DMS79 (cell line): ENCODE measurements at regions not wholly inside any gene's neighbourhood (a gene's known extent, or its start where the extent isn't known, plus 50 kb on each side); places are given as distances from the start of the nearest gene placed in this dataset.

Experiments
- DNase-seq: peaks from one replicate; lab custom pipeline; 2025; lab: John Stamatoyannopoulos, UW

DNA sequence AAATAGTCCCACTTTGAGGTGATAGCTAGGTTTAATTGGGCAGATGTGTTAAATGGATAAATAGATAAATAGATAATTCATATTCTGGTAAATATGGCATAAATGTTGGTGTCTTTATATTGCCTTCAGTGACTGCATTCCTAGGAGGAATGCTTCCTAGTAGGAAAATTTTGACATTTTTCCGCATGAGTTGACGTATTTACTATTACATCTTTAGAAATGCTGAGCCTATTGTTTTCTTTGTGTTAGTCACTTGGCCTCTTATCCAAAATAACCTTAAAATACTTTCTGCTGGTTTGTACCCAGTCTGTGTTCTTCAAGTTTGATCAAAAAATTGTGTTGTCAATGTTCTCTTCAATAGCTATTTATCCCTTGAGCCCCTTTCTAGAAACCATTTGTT is 495.6 kb upstream of the ZEB2 start:
- no peak for DNase-seq

DNA sequence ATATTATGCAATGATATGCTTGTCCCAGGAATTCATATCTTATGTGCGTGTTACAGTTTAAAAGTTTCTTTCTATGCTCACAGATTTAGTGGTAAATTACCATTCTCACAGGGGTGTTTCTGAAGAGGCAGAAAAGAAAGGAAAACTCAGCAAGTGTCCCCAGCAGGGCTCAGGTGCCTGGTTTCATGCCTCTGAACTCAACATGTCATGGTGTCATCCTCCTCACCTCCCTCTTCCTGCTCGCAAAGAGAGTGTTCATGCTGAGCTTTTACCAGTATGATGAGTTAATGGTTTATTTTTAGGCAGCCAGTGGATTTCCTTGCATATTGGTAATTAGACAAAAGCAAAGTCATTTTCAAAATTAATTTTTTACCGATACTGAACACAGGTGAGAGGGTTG is 492.9 kb upstream of the ZEB2 start:
- no peak for DNase-seq

DNA sequence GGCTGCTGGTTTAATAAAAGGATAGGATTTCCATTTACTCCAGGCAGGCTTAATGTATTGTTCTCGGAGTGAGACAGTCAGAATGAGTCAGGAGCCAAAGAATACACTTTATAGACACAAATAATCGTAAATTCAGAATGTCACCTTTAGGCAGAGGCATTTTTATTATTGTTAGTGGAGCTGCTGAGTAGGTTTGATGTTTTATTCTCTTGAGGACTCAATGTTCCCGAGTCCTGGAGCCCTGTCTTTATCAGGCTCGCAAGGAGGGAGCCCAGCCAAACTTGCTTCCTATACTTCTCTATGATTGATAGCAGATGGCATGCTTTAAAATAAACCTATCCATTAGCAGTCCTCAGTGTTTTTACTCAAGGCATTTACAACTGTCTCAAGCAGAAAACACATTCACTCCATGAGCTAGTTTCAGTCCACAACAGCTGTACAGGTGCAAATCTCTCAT is 492.3 kb upstream of the ZEB2 start:
- DNase-seq, result no peak

DNA sequence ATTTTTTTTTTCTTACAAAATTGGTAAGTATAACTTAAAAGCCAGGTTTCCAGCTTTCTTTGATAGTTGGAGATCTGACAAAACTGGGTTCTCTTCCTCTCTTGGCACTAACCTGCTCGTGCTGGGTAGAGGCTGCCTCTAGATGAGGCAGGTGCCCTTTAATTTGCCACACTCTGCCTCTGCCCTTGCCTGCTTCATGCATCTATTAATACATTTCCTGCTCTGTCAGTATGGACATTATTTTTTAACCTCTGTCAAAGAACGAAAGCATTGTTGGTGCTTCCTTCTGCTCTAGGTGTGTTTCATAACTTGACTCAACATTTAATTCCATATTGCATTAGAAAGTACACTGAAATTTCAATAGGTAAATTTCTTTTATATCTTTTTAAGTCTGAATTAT is 490.7 kb upstream of the ZEB2 start:
- no peak for DNase-seq

DNA sequence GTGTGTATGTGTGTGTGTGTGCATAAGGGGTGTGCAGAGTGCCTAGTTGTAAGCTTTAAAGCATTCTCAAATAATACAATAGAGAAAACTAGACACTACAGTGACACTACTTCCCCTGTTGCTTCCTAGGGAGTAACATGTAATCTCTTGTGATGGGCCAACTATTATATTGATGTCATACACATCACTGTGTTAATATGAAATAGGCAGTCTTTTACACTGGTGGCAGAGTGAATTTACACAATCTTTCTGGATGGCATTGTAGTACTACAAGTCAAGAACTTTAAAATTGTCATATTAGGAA is 488.0 kb upstream of the ZEB2 start:
- DNase-seq, result no peak

DNA sequence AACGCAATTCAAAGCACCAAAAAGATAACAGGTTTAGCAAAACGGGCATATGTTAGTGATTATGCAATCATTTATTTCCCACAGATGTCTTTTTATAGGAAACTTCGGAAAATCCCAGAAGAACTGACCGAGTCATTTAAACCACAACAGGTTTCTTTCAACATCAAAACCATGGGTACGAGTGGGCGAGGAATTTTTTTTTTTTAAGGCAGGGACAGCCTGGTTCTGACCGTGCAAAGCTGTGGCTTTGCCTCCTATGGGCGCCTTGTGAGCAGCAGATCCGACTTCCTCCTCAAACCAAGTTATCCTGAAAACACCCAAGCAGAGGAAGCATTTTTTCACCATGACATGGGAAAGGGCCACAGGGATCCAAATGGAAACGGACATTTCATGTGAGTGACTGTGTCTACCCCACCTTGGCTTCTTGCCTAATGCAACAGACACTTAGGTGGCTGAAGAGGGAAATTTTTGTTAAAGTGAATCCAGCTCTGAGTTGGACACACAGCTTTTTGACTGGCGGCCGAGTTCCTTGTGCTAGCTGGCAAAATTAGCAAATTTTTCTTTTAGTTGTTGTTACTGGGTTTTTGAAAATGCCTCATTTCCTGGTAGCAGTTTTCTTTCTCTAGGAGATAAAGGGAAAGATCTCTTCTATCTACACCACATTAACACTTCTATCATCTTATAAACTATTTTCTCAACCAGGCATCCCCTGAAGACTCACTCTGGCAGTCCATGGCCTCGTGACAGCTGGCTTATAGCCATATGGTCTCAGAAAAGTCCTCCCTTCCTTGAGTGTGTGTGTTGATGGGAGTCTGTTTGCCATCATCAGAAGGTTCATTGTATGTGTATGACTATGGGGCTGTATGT is 487.4 kb upstream of the ZEB2 start:
- no peak for DNase-seq

DNA sequence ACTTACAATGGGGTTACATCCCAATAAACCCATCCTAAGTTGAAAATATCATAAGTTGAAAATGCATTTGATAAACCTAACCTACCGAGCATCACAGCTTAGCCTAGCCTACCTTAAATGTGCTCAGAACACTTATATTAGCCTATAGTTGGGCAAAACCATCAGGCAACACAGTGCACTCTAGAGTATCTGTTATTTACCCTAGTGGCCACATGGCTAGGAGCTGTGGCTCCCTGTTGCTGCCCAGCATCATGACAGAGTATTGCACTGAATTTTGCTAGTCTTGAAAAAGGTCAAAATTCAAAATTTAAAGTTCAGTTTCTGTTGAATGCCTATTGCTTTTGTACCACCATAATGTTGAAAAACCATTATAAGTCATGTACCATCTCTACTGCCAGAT is 482.7 kb upstream of the ZEB2 start:
- no peak for DNase-seq

DNA sequence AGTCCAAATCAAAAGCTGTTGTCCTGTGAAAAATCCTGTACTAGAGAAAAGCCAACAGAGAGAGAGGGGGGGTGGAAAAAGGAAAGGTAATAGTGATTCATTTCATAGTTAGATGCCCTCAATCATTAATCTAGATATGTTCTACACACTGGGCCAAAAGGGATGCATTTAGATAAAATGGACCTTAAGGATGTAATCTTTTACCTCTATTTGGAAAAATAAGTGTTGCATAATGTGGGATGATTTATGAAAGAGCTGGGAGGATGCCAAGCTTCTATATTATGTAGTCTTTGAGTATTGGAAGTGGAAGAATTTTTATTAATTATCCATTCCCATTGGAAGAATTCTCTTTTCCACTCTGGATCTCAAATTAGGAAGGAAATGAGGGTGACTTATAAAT is 480.5 kb upstream of the ZEB2 start:
- no peak for DNase-seq

DNA sequence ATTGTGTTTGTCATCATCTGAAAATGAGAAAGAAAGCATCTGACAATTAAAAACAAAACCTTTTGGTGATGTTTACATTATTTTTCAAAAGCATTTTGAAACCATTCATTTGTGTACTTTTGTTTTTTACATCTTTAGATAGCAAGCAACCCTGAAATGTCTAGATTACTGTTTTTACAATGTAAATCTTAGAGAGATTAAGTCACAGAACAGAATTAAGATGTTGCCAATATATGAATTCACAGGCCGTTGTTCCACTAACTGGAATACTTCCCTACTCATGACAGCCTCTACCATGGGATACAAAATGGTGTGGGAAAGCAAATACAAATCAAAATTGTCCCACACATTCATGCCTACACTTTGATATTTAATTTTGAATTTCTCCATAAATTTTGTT is 480.0 kb upstream of the ZEB2 start:
- no peak for DNase-seq

DNA sequence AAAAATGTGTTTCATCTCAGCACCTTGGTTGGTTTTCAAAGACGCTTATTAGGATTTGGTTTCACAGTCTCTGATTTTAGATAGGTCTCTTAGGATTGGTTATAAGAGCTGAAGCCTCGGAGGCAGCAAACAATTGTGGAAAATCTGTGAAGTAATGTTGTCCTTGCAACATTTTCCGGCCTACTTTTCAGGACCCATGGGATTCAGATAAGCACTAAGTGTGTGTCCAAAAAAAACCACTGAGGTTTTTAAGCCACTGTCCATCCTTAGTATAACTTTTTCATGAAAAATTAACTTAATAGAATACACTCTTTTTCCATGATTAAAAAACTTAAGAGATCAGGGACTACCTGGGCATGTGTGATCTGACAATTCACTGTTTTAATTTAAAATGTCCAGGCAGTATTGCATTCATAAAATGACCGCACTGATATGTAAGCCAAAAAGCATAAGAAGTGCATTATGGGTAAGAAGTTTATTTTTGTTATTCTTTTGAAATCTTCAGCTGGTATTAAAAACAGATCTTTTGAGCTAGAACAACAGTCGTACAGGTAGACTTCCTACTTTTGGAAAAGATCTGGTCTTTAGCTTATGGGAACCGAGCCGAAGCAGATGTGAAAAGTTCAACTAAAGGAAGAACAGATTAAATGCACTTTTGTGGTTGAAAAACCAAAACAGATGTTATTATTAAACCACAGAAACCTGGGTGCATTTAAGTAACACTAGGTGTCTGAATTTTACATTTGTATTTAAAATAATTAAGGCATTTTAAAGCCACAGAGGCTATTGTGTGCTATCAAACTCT is 479.4 kb upstream of the ZEB2 start:
- no peak for DNase-seq

DNA sequence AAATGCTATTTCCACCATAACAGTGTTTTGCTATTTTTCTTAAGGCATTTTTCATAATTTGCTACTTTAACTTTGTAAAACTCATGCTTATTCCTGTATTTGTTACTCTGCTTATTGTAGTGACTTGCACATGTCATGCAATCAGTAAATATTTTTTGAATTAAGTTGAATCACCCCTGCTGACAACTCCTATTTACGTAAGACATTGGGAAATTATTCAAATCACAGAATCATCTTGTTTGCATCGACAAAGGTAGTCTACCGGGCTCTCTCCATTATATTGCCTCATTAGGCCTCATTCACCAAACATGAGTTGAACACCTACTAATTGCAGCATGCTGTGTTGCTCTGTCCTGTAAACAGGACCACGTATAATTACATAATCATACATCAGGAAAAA is 478.5 kb upstream of the ZEB2 start:
- DNase-seq, result no peak

DNA sequence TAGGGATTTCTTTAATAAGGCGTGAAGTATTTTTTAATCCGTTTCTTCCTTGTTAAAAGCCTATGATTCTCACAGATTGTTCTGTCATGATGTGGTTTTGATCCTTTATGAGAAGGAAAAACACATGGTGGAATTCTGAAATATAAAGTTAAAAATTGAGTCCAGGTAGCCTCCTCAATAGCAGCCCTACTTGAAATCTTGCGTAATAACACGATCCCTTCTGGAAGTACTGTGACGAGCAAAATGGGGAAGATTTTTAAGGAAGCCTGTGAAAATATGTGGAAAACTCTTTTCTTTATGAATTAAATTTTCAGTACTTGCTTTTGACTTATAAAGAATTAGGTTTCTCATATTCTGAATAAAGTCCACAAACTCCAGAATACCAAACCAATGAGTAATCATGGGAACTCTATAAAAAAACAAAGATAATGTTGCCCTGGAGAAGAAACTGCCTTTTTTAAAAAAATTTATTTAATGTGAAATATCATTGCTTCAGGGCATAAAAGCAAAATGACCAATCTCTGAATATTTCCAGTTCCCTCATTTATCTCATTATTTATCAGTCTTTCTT is 476.4 kb upstream of the ZEB2 start:
- no peak for DNase-seq

DNA sequence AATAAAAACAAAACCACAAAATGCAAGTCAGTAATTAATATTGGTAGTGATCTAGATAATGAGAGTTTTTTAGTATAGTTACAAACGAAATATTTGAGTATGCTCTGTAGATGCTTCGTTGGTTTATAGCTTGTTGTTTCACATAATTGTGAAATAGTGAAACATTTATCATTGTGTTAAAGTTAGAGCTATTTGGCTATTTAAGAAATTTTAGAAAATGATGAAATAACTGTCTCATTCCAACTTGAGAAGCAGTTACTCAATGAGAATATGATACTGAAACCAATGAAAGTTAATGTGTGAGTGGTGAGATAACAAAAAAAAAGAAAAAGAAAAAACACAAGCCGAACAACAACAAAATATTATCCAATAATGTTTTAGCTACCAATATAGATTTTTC is 475.6 kb upstream of the ZEB2 start:
- DNase-seq, result no peak

DNA sequence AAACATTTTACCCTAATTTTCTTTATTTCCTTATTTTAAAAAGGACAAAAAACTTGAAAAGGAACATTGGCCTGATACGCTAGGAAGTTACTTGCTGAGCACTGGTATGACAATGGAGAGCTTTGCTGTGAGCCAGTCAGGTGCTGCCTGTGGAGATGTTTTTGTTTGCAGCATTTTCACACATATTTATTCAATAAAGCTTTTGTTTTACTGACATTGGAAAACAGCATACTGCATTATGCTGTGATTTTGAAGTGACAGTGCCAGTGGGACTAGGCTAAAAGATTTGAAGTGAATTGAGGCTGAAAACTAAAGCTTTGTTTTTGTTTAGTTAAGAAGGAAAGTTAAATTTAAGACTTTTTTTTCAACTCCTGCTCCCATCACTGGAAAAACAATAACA is 470.7 kb upstream of the ZEB2 start:
- no peak for DNase-seq

DNA sequence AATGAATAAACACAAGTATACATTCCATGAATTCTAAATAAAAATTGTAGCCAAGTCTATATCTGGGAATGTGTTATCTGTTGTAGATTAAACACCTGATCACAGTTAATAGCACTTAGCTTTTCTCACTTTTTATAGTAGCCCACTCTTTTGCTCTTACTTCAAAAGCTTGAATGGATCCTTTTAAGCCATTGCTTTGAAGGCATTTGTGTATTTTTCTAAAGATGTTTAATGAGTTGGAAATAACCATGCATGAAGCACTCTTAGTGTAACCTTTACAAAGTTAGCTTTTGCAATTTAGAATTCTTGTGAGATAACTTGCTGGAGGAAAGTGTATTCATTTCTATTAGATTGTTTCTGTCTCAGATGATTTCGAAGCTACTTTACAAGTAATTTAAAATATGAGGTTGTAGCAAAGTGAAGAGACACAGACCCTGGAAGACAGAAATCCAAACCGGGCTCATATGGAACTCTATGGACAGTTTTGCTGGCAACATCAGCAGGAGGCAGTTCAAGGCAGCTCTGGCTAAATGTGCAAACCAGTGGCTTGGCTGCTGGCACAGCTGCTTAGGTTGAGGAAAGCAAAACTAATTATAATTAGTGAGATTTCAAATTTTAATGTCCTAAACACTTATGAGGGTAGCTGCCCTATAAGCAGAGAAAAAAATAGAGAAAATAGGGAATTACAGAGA is 469.8 kb upstream of the ZEB2 start:
- no peak for DNase-seq

DNA sequence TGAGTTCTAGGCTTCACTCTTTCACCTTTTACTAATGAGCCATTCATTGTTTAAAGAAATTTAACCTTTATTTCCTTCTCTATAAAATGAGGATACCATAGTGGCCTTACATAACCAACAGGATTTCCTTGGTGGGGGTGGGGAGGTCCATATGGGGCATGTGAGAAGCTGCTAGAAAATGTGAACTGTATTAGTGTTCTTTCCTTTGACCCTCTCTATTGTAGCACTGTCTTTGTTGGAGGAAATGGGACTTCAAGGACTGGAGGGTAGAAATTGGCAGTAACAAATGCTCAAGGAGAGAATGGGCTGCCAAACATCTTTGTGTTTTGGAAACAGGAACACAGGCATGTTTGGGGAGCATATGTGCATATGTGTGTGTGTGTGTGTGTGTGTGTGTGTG is 468.7 kb upstream of the ZEB2 start:
- no peak for DNase-seq

DNA sequence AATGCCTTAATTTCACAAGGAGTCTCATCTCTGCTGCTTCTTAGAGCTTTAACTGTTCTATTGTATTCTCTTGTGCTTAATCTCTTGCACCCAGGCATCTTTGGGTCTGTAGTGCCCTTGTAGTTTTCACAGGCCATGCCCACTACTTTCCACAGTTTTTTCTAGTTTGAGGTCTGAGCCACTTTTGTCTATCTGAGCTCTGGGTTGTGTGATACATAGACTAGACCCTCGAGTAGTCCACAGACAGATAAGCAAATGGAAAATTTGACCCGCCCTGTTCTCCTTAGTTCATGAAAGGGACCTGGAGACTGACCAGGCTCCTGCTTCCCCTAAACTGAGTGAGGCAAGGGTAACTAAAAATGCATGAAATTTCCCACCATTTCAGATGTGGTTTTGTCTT is 466.8 kb upstream of the ZEB2 start:
- no peak for DNase-seq

DNA sequence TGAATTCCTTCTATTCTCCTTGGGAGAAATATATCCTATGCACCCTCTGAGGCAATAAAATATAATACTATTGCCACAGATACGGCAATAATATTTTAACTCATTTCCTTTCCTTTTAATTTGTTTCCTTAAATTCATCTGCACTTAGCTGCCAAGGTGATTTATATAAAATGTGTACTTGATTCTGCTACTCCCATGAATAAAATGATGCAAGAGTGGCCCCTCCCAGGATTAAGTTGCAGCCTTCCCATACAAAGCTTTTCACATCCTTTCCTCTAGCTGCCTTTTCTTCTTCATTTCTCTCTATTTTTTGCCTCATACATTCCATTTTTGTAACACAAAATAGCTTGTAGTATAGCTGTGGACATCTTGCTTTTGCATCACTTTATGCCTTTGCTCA is 464.1 kb upstream of the ZEB2 start:
- DNase-seq, result no peak

DNA sequence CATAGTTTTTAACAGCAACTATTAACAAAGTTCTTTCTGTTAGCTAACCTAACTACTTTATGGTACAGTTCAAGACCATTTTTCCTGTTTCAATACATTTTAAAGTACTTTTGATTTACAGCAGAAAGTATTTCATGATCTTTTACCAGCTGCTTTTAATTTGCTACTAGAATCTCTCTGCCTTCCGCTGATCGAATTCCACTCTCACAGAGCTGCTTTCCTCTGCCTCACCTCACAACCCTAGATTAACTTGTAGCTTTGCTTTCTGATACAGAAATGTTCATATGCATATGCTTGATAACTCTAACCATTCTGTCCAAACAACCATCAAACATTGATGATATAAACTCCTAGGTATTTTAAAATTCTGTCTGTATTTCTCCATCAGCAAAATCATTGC is 463.2 kb upstream of the ZEB2 start:
- DNase-seq, result no peak

DNA sequence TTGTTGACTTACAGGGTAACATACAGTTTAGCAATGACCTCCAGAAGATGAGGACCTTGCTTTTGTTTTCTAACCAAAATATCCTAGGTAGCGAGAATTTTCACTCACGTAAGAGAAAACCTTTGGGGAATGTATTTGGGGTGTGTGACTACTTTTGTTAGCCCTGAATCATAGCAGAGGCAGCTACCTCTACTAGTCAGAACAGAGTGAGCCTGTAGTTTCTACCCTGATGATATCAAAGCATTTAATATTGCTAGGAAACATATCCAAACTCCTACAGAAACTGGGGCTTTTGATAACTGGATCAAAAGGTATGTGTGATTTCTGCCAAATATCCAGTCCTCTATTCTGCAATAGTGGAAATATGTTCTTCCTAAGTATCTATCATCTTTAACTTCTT is 462.6 kb upstream of the ZEB2 start:
- DNase-seq, result no peak

DNA sequence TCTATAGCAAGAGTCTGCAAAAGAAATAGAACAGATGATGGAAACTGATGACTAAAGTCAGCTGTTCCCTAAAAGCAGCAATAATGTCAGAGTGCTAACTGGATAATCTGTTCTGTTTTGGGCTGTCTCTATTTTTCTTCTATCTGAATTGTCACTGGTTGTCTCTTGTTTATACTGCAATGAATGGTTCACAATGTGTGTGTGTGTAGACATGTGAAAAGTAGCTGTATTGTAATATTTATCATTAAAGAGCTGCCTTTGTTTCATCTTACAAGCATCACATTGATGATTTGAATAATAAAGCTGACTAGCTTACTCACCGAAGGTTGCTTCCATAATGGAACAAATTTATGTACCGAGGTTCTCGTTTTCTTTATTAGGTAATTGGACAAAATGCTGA is 456.0 kb upstream of the ZEB2 start:
- no peak for DNase-seq

DNA sequence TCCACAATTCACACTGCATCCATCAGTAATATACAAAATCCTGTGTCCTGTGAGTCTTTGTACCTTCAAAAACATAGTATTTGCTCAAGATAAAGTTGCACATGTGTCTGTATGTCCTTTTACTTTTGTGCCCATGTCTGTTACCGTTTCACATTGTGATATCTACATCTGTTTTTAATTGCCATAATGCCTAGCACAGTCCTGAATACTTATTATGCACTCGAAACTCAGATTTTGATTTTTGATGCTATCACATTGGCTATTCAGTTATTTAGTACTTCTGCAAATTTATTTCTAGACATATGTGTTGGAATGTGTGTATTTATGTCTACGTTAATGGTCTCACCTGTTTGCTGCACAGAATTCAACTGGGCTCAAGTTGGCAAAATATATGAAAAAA is 452.8 kb upstream of the ZEB2 start:
- no peak for DNase-seq
